ENCODE measurements at regions not wholly inside any gene's neighbourhood (a gene's known extent, or its start where the extent isn't known, plus 50 kb on each side); places are given as distances from the start of the nearest gene placed in this dataset.
A peak's percentile ranks its signal among the peaks of the same experiment; 100 is the strongest.

- DNase-seq (ENCODE audit: insufficient read length, low spot score) (peak; percentile 40), FAIRE-seq (peak; percentile 94)
- TF ChIP-seq CTCF (IDR thresholded peaks at IDR 0.05; ENCODE audit: insufficient read depth, missing control alignments): peak; percentile 92
Observed at GRCh38 chr5:69042915-69043654, 50.7 kb upstream of the SLC30A5 start.

- TF ChIP-seq CTCF (IDR thresholded peaks at IDR 0.05; ENCODE audit: insufficient read depth, missing control alignments): no peak
- DNase-seq (ENCODE audit: insufficient read length, low spot score) (no peak), FAIRE-seq (no peak)
Observed at GRCh38 chr5:69043655-69043996, 50.2 kb upstream of the SLC30A5 start.

All from D721Med (cell line).